ENCODE measurements at regions not wholly inside any gene's neighbourhood (a gene's known extent, or its start where the extent isn't known, plus 50 kb on each side); places are given as distances from the start of the nearest gene placed in this dataset.

DNA sequence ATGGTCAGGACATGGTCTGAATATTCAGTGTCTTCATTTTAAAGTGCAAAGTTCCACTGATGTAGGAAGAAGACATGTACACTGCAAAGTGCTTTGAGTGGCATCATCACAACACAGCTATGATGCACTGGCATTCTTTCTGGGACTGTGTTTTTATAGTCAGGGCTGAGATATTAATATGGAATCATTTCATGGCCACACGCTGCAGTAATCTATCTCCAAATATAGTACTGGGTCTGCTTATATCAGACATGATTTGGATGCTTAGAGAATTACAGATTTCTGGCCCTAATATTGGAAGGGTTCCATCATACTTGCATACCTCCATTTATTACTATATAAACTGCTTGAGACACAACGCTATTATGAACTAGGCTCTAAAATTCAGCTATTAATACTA is 1170.9 kb downstream of the NLGN4X start:
- no peak overlapping the region for H3K27ac ChIP-seq
- 58 to 79% (median 71%) methylated on average over 2 of the region's 2 CpGs for whole genome bisulfite sequencing, 4 donors

DNA sequence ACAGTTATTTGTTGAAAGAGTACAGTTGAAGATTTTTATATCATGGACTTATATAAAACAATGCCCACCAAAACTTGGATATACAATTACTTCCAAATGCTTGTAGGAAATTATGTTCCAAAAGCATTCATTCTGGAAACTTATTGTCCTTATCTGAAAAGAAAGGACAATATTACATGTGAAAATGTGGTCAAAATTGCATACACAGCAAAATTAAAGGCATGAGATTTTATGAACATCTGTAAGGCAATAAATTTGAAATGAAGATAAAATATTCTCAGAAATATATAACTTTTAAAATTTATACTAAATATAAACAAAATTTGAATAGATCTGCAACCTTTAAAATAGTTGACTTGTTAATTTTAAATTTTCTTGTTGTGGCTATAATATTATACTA is 1173.8 kb downstream of the NLGN4X start:
- TF ChIP-seq POLR2A (IDR thresholded peaks at IDR 0.05): no peak
- TF ChIP-seq, protein P1, sequence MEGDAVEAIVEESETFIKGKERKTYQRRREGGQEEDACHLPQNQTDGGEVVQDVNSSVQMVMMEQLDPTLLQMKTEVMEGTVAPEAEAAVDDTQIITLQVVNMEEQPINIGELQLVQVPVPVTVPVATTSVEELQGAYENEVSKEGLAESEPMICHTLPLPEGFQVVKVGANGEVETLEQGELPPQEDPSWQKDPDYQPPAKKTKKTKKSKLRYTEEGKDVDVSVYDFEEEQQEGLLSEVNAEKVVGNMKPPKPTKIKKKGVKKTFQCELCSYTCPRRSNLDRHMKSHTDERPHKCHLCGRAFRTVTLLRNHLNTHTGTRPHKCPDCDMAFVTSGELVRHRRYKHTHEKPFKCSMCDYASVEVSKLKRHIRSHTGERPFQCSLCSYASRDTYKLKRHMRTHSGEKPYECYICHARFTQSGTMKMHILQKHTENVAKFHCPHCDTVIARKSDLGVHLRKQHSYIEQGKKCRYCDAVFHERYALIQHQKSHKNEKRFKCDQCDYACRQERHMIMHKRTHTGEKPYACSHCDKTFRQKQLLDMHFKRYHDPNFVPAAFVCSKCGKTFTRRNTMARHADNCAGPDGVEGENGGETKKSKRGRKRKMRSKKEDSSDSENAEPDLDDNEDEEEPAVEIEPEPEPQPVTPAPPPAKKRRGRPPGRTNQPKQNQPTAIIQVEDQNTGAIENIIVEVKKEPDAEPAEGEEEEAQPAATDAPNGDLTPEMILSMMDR (IDR thresholded peaks at IDR 0.05): no peak
- intact Hi-C loops (cut with DNase I): no loop called here
- H3K4me1 ChIP-seq (replicated peaks in 1 of 2): no peaks in the 10 kb centered on the region
- H3K9me3 ChIP-seq (replicated peaks in 1 of 3): no peaks in the 10 kb centered on the region
- no peak for DNase-seq
- no peak overlapping the region for H3K4me3 ChIP-seq
- no peak overlapping the region for H3K27ac ChIP-seq
- H3K36me3 ChIP-seq (replicated peaks in 1 of 2): no peaks in the 10 kb centered on the region
- no peaks in the 10 kb centered on the region for H3K27me3 ChIP-seq

More for the DNA sequence above, 1170.9 kb downstream of the NLGN4X start:
- Histone ChIP-seq H3K9me3 (replicated peaks in 1 of 3) (no peaks in the 10 kb centered on the region), H3K27me3 (no peaks in the 10 kb centered on the region), H3K36me3 (replicated peaks in 1 of 2) (no peaks in the 10 kb centered on the region), H3K4me1 (replicated peaks in 1 of 2) (no peaks in the 10 kb centered on the region), H3K4me3 (no peak overlapping the region)
- intact Hi-C loops (cut with DNase I): no loop called here
- TF ChIP-seq, protein P1 (IDR thresholded peaks at IDR 0.05): no peak
- no peak for TF ChIP-seq POLR2A (IDR thresholded peaks at IDR 0.05)
- no peak for DNase-seq

DNA sequence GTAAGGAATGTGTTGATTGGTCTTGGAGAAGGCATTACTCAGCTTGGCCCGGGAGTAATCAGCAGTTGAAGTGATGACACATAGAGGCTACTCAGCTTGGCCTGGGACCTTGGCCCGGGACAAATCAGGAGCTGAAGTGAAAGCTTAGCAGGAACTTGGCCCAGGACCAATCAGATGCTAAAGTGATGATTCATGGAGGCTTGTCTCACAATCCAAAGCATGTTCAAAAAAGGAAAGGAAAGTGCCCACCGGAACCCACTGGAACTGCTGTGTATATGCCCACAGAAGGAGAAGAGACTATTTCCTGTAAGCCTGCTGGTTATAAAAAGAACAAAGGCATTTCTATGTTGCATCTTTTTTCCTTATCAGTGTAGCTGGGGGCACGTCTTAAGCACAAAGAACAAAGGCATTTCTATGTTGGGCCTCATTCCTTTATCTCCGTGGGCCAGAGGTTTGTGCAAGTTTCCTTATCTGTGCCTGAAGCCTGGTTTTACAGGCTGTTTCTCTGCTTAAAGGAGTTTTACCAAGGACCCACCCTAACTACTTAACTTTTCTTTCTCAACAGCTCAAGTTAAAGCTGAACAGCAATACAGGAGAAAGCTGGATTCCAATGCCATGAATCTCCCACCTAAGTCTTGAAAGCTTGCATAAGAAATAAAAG is 1176.7 kb downstream of the NLGN4X start:
- no peaks in the 10 kb centered on the region for H3K9me3 ChIP-seq (replicated peaks in 1 of 3)
- no peaks in the 10 kb centered on the region for H3K4me1 ChIP-seq (replicated peaks in 1 of 2)
- TF ChIP-seq, protein P1 (IDR thresholded peaks at IDR 0.05): no peak
- no peak for TF ChIP-seq POLR2A (IDR thresholded peaks at IDR 0.05)
- H3K27ac ChIP-seq: peak overlapping the region; percentile 17 to 81 (median 51)
- H3K36me3 ChIP-seq (replicated peaks in 1 of 2): no peaks in the 10 kb centered on the region
- H3K27me3 ChIP-seq: no peaks in the 10 kb centered on the region
- intact Hi-C loops (cut with DNase I): no loop called here
- H3K4me3 ChIP-seq: peak overlapping the region in 1 of 4 donors; percentile 18
- WGBS, 4 donors: 3 to 14% (median 13%) methylated on average over 3 to 5 of the region's 5 CpGs
- peak; percentile 74 to 91 (median 90) for DNase-seq

DNA sequence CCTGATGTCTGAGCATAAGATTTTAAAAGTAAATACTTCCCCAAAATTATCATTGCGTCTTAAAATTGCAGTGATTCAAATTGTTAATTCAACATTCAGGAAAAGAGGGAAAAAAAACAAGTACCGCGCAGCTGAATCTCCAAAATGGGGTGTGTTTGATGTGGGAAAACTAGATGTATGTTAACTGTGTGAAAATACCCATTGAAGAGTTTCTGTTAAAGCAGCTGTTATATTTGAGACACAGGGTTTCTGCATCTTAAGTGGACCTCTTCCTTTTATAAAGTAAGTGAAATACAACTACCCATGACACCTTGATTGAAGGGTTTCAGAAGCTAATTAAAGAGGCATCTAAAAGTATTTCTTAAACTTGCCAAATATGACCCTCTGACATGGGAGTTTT is 1186.1 kb downstream of the NLGN4X start:
- Histone ChIP-seq H3K27ac (no peak overlapping the region), H3K4me3 (no peak overlapping the region), H3K36me3 (replicated peaks in 1 of 2) (no peaks in the 10 kb centered on the region), H3K27me3 (no peaks in the 10 kb centered on the region), H3K4me1 (replicated peaks in 1 of 2) (no peaks in the 10 kb centered on the region), H3K9me3 (replicated peaks in 1 of 3) (no peaks in the 10 kb centered on the region)
- intact Hi-C loops (cut with DNase I): no loop called here
- no peak for DNase-seq
- WGBS, 4 donors: 84 to 90% (median 86%) methylated on average over 3 of the region's 3 CpGs
- TF ChIP-seq POLR2A (IDR thresholded peaks at IDR 0.05): no peak
- TF ChIP-seq, protein P1 (IDR thresholded peaks at IDR 0.05): no peak
